HG03432 (cell line): ENCODE measurements at regions not wholly inside any gene's neighbourhood (a gene's known extent, or its start where the extent isn't known, plus 50 kb on each side); places are given as distances from the start of the nearest gene placed in this dataset.

Experiments used
- ATAC-seq: cut with Tn5 transposase; IDR thresholded peaks from one replicate; pipeline ENCODE4 v1.9.1; 2021; ENCODE audit warnings: mild to moderate bottlenecking, moderate library complexity; ENCODE audit not compliant: unreplicated experiment

- no peak for ATAC-seq
Observed at GRCh38 chr3:59266551-59266950, 216.7 kb upstream of the CFAP20DC start.

DNA sequence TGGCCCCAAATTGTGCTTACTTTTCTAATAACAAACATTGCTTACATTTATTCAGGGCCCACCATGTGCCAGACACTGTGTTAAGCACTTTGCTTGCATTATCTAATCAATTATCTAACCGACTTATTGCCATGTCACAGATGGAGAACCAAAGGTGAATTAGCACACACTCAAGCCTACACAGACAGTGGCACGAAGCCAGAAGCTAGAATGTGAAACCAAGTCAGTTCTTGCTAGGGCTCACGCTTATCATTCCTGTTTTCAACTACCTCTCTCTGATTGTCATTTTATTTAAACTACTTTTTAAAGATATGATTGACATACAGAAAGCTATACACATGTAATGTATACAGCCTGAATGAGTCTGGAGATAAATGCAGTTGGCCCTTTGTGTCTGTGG, 215.7 kb upstream of the CFAP20DC start:
- ATAC-seq, result no peak

- no peak for ATAC-seq
Observed at GRCh38 chr3:59264366-59264765, 214.5 kb upstream of the CFAP20DC start.

- ATAC-seq, result no peak
Observed at GRCh38 chr3:59263152-59263551, 213.3 kb upstream of the CFAP20DC start.

GRCh38 chr3:59262076-59262498, 212.3 kb upstream of the CFAP20DC start:
- ATAC-seq, result peak; percentile 92

DNA sequence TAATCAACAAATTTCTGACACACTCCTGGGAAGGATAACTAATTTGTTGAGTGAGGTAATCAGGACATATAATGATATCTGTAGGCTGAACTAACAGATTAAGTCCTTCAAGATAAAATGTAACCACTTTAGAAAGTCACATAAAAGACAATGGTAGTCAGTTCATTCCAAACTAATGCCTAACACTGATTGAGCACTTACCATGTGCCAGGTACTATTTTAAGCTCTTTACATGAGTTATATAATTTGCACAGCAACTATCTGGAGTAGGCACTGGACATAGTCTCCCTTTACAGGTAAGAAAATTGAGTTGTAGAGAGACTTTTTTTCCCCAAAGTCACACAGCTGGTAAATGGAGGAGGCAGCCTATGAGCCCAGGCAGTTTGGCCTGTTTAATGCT, 211.2 kb upstream of the CFAP20DC start:
- ATAC-seq, result no peak

- no peak for ATAC-seq
Observed at GRCh38 chr3:59258550-59259260, 208.9 kb upstream of the CFAP20DC start.

DNA sequence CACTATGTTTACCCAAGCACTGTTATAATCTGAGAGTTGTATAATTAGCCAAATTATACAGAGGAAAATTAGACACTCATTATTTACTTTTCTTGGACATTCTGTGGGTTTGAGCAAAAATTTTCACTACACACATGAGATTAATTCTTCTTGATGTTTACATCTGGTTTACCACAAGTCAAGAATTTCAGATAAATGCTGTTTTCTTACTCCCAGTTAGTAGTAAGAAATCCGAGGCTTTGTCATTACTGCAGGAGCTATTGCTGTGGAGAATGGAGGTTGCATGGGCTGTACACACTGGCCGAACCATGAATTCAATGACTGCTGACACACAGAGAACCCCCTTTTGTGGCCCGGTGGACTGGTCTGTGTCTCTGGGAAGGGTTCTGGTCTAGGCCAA, 207.7 kb upstream of the CFAP20DC start:
- no peak for ATAC-seq

GRCh38 chr3:59256230-59256629, 206.4 kb upstream of the CFAP20DC start:
- no peak for ATAC-seq

- ATAC-seq, result no peak
Observed at GRCh38 chr3:59254976-59255375, 205.2 kb upstream of the CFAP20DC start.

DNA sequence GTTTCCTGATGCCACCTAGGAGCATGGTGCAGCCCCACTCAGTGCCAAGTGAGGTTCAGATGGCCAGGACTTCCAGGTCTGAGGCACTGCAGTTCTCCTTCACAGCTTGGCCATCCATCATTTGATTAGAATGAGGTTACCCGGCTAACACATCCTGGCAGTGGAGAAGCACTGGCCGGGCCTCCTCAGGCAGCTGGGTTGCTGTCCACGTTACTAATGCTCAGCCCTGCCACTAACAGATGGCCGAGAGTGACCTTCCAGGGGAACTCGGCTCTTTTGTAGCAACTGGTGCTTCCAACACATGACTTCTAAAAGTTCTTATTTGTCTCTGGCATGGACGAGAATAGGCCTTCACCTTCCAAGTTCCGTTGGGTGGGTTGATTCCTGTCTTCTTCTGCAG, 204.6 kb upstream of the CFAP20DC start:
- ATAC-seq, result no peak

- ATAC-seq, result no peak
Observed at GRCh38 chr3:59253523-59253922, 203.7 kb upstream of the CFAP20DC start.

- ATAC-seq, result no peak
Observed at GRCh38 chr3:59251869-59252268, 202.0 kb upstream of the CFAP20DC start.

GRCh38 chr3:59250600-59250999, 200.8 kb upstream of the CFAP20DC start:
- ATAC-seq, result no peak

- ATAC-seq, result no peak
Observed at GRCh38 chr3:59249698-59250361, 200.0 kb upstream of the CFAP20DC start.

- ATAC-seq, result no peak
Observed at GRCh38 chr3:59249004-59249403, 199.2 kb upstream of the CFAP20DC start.

DNA sequence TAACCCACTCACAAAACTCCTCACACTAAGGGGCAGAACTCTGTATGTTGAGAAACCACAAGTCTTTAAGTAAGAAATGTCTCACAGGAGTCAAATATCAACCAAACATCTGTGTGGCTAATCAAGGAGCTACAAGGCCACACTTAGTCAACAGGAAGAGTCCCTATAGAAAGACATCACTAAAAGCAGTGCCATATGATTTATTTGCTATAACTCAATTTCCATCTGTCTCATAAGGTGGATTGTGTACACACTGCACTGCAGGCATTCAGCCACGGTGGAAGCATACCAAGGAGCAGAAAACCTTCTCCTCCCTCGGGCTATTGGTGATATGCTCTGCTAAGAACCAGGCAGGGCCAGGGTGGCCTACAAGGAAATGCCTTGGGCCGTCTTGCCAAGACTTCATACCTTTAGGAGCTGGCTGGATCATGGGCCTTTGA, 197.6 kb upstream of the CFAP20DC start:
- ATAC-seq, result peak; percentile 68

DNA sequence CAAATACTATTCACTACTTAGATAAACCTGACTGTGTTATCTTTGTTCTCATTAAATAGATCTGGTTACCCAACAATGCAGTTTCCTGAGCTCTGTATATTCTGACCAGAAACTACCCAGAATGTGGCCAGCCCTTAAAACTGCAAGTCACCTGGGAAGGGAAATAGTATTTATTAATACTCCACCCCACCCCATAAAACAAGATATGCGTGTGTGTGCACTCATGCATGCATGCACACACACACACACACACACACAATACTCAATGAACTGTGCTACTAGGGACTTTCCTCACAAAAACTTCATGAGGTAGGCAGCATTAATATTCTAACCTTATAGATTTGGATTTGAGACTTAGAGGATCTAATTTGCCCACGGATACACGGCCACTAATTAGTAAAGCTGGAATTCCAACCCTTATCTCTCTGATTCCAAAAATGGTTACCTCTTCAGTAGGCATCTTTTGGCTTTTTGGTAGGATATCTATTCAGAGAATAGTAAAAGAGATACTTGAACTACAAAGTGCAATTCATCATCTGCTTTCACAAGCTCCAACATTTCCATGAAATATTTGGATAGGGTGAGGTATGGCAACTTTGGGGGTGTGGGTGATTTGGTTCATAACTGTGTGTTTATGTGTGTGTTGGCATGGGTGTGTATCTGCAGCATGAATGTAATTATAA, 197.0 kb upstream of the CFAP20DC start:
- ATAC-seq, result peak; percentile 58

GRCh38 chr3:59245859-59246501, 196.2 kb upstream of the CFAP20DC start:
- ATAC-seq, result no peak

GRCh38 chr3:59245300-59245858, 195.6 kb upstream of the CFAP20DC start:
- ATAC-seq, result no peak

GRCh38 chr3:59244343-59244742, 194.5 kb upstream of the CFAP20DC start:
- ATAC-seq, result no peak
